HFFc6 (cell line): ENCODE measurements at regions not wholly inside any gene's neighbourhood (a gene's known extent, or its start where the extent isn't known, plus 50 kb on each side); places are given as distances from the start of the nearest gene placed in this dataset.

Experiments
- DNase-seq: peaks from one replicate; pipeline ENCODE4 v3.0.0-alpha.2; 2018
- H3K27ac Mint-ChIP-seq: 2 replicates; pipeline ENCODE4 v1.8.0; 2020; ENCODE audit warnings: mild to moderate bottlenecking, mixed read lengths
- H3K27me3 Mint-ChIP-seq: 2 replicates; pipeline ENCODE4 v1.8.0; 2021; ENCODE audit warnings: mild to moderate bottlenecking, moderate library complexity, mixed read lengths; ENCODE audit not compliant: insufficient read depth
- H3K36me3 Mint-ChIP-seq: 2 replicates; pipeline ENCODE4 v1.8.0; 2021; ENCODE audit warnings: low read depth, mixed read lengths
- H3K4me1 Mint-ChIP-seq: 2 replicates; pipeline ENCODE4 v1.8.0; 2020; ENCODE audit warnings: low read depth, mixed read lengths
- H3K4me3 Mint-ChIP-seq: 2 replicates; pipeline ENCODE4 v1.8.0; 2020; ENCODE audit warnings: mild to moderate bottlenecking, moderate library complexity, mixed read lengths
- H3K9me3 Mint-ChIP-seq: 2 replicates; pipeline ENCODE4 v1.8.0; 2020; ENCODE audit warnings: mild to moderate bottlenecking, mixed read lengths
- CTCF ChIP-seq: fragments of 200-600 bp; sonication (generic); IDR thresholded peaks from 2 replicates; pipeline ENCODE4 v1.5.0; 2021; ENCODE audit warnings: antibody characterized with exemption, mild to moderate bottlenecking

GRCh38 chr21:35399706-35400105 is 350.6 kb upstream of the RUNX1 start:
- no peak for DNase-seq
- TF ChIP-seq CTCF = no peak
- peaks cover 1% of the 10 kb centered on the region; the same call in 1 of the 2 replicates for H3K27me3 Mint-ChIP-seq
- no peak overlapping the region for H3K4me3 Mint-ChIP-seq
- H3K36me3 Mint-ChIP-seq = peaks cover 5% of the 10 kb centered on the region; the same call in 1 of the 2 replicates
- no peak overlapping the region for H3K27ac Mint-ChIP-seq
- H3K9me3 Mint-ChIP-seq = no peaks in the 10 kb centered on the region
- peaks cover 57% of the 10 kb centered on the region for H3K4me1 Mint-ChIP-seq

- H3K4me1 Mint-ChIP-seq = peaks cover 59% of the 10 kb centered on the region
- H3K27ac Mint-ChIP-seq = peak overlapping the region; percentile 22
- DNase-seq = no peak
These were observed 350.0 kb upstream of the RUNX1 start for GRCh38 chr21:35399002-35399530.

GRCh38 chr21:35398346-35398982 is 349.4 kb upstream of the RUNX1 start:
- no peak for DNase-seq
- Mint-ChIP-seq H3K27ac (peak overlapping the region; percentile 22), H3K4me3 (peak overlapping the region; percentile 12; the same call in 1 of the 2 replicates), H3K4me1 (peaks cover 59% of the 10 kb centered on the region), H3K9me3 (no peaks in the 10 kb centered on the region), H3K36me3 (peaks cover 5% of the 10 kb centered on the region; the same call in 1 of the 2 replicates), H3K27me3 (no peaks in the 10 kb centered on the region)
- no peak for TF ChIP-seq CTCF

More at GRCh38 chr21:35399002-35399530, 350.0 kb upstream of the RUNX1 start:
- peaks cover 5% of the 10 kb centered on the region; the same call in 1 of the 2 replicates for H3K36me3 Mint-ChIP-seq
- H3K27me3 Mint-ChIP-seq = no peaks in the 10 kb centered on the region
- TF ChIP-seq CTCF = no peak
- H3K4me3 Mint-ChIP-seq = peak overlapping the region; percentile 3; the same call in 1 of the 2 replicates
- H3K9me3 Mint-ChIP-seq = no peaks in the 10 kb centered on the region

GRCh38 chr21:35397781-35398180 is 348.7 kb upstream of the RUNX1 start:
- DNase-seq = no peak
- Mint-ChIP-seq H3K4me3 (no peak overlapping the region), H3K27ac (no peak overlapping the region), H3K9me3 (no peaks in the 10 kb centered on the region), H3K36me3 (peaks cover 5% of the 10 kb centered on the region; the same call in 1 of the 2 replicates), H3K27me3 (no peaks in the 10 kb centered on the region), H3K4me1 (peaks cover 59% of the 10 kb centered on the region)
- no peak for TF ChIP-seq CTCF

GRCh38 chr21:35396655-35397054 is 347.6 kb upstream of the RUNX1 start:
- peaks cover 53% of the 10 kb centered on the region for H3K4me1 Mint-ChIP-seq
- H3K4me3 Mint-ChIP-seq = no peak overlapping the region
- no peaks in the 10 kb centered on the region for H3K27me3 Mint-ChIP-seq
- no peak for TF ChIP-seq CTCF
- peak overlapping the region; percentile 81; the same call in 1 of the 2 replicates for H3K27ac Mint-ChIP-seq
- DNase-seq = no peak
- peaks cover 5% of the 10 kb centered on the region; the same call in 1 of the 2 replicates for H3K36me3 Mint-ChIP-seq
- H3K9me3 Mint-ChIP-seq = no peaks in the 10 kb centered on the region
